Mucosa of descending colon (tissue), 3 donors: ENCODE measurements at regions not wholly inside any gene's neighbourhood (a gene's known extent, or its start where the extent isn't known, plus 50 kb on each side); places are given as distances from the start of the nearest gene placed in this dataset.

Experiments used
- ATAC-seq: fragments of 200-7000 bp; cut with Tn5 transposase; one replicate; pipeline ENCODE4 v1.9.1; 2020; ENCODE audit warnings: mild to moderate bottlenecking, moderate library complexity
- DNase-seq, 3 donors: peaks; one replicate each; pipeline ENCODE4 v3.0.0-alpha.2; 2020
- H3K36me3 ChIP-seq: fragments of 200-600 bp; one replicate; pipeline ENCODE4 v1.8.0; 2021; ENCODE audit warnings: low read depth, mild to moderate bottlenecking
- H3K4me1 ChIP-seq: fragments of 200-600 bp; one replicate; pipeline ENCODE4 v1.8.0; 2021; ENCODE audit warnings: low read depth, mild to moderate bottlenecking
- H3K4me3 ChIP-seq: fragments of 200-600 bp; one replicate; pipeline ENCODE4 v1.8.0; 2021; ENCODE audit warnings: mild to moderate bottlenecking
- H3K9me3 ChIP-seq: fragments of 200-600 bp; one replicate; pipeline ENCODE4 v1.8.0; 2021; ENCODE audit warnings: mild to moderate bottlenecking
- CTCF ChIP-seq: fragments of 200-600 bp; IDR thresholded peaks from one replicate; pipeline ENCODE4 v1.8.0; 2022; ENCODE audit warnings: antibody characterized with exemption, mild to moderate bottlenecking
- intact Hi-C, 2 donors: fragments of 100-400 bp; cut with DNase I in 1 of 2; cut with micrococcal nuclease in 1 of 2; formaldehyde crosslinking; loops; one replicate each; pipeline versions ENCODE4 v1.11.0 to v1.11.1; 2022; cut with DNase I, micrococcal nuclease
- donor health status: DM: no; HTN: no; CAD: no; lungs with moderate emphysema.
- donor health status: DM: no; HTN: no; CAD: no.
- donor health status: DM: no; HTN: yes; CAD: no.

DNA sequence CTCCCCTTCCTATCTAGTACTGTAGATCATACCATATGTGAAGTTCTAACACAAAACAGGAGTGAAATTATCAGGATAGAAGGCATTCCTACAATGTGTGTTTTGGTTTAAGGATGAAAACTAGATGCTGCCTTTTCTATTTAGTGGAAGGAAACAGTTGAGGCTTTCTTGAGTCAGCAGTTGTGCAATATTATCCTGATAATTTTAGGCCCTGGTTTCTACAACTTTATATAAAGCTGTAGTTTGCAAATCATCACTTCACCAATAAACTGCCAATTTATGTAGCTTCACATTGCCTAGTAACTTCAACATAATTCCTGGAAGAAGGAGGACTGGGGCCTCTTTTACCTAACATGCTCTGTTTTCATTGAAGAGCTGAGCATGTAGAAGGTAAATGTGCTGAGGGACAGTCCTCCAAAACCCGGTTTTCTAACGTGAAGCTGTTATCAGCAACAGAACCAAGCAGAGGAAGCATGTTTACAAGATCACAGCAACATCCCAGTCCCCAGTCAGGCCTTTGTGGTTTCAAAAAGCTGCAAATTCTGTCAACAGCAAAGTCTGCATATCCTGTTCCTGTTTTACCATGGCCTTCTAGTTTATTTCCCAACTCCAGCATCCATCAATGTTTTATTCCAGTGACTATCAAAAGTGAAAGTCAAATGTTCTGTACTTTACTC is 513.4 kb upstream of the MEF2C start:
- H3K4me1 ChIP-seq, result no peaks in the 10 kb centered on the region
- H3K9me3 ChIP-seq, result no peaks in the 10 kb centered on the region
- intact Hi-C loops, result no loop called here
- peak; percentile 83 for ATAC-seq
- no peaks in the 10 kb centered on the region for H3K36me3 ChIP-seq
- H3K4me3 ChIP-seq, result no peak overlapping the region
- peak in 1 of 3 donors; percentile 21 for DNase-seq
- TF ChIP-seq CTCF, result no peak

GRCh38 chr5:89395111-89395510 is 512.1 kb upstream of the MEF2C start:
- no peak for ATAC-seq
- intact Hi-C loops, result no loop called here
- TF ChIP-seq CTCF, result no peak
- Histone ChIP-seq H3K4me3 (no peak overlapping the region), H3K9me3 (no peaks in the 10 kb centered on the region), H3K36me3 (no peaks in the 10 kb centered on the region), H3K4me1 (no peaks in the 10 kb centered on the region)
- no peak for DNase-seq

DNA sequence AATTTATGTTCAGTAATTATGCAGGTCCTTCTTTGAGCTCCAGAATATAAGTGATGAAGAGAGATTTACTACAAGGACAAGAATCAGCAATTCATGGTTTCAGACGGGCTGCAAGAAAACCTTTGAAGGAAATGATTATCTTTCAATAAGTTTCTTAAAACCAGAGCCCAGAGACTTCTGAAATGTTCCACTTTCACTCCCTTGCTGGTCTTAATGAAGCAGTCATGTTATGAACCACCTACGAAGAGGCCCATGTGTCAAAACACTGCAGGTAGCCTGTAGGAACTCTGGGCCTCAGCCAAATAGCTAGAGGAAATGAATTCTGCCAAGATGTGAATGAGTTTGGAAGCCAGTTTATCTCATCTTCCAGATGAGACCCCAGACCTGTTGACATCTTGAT is 505.9 kb upstream of the MEF2C start:
- no peak for DNase-seq
- Histone ChIP-seq H3K4me3 (no peak overlapping the region), H3K4me1 (no peaks in the 10 kb centered on the region), H3K9me3 (no peaks in the 10 kb centered on the region), H3K36me3 (no peaks in the 10 kb centered on the region)
- intact Hi-C loops, result no loop called here
- no peak for ATAC-seq
- TF ChIP-seq CTCF, result no peak

- Histone ChIP-seq H3K36me3 (no peaks in the 10 kb centered on the region), H3K4me3 (no peak overlapping the region), H3K9me3 (no peaks in the 10 kb centered on the region), H3K4me1 (no peaks in the 10 kb centered on the region)
- DNase-seq, result no peak
- intact Hi-C loops, result no loop called here
- ATAC-seq, result no peak
- no peak for TF ChIP-seq CTCF
Observed at GRCh38 chr5:89384391-89384790, 501.4 kb upstream of the MEF2C start.

- Histone ChIP-seq H3K9me3 (no peaks in the 10 kb centered on the region), H3K4me1 (peaks cover 6% of the 10 kb centered on the region), H3K4me3 (no peak overlapping the region), H3K36me3 (no peaks in the 10 kb centered on the region)
- ATAC-seq (no peak), DNase-seq (no peak)
- TF ChIP-seq CTCF, result no peak
- intact Hi-C loops, result no loop called here
Observed at GRCh38 chr5:89380635-89381034, 497.7 kb upstream of the MEF2C start.
